Ascending aorta (tissue), 2 donors: ENCODE measurements at regions not wholly inside any gene's neighbourhood (a gene's known extent, or its start where the extent isn't known, plus 50 kb on each side); places are given as distances from the start of the nearest gene placed in this dataset.

ENCODE experiments used
- DNase-seq, 2 donors: peaks; one replicate each; pipeline ENCODE4 v3.0.0-alpha.2; 2019; ENCODE audit warnings: low spot score in 2 of 2
- H3K27ac ChIP-seq, 2 donors: fragments of 200-600 bp; sonication (generic); one replicate each; pipeline ENCODE4 v1.5.1; 2016 to 2017; ENCODE audit warnings: mild to moderate bottlenecking in 1 of 2
- H3K27me3 ChIP-seq: fragments of 200-600 bp; sonication (generic); one replicate; pipeline ENCODE4 v1.5.1; 2017
- H3K36me3 ChIP-seq, 2 donors: fragments of 200-600 bp; sonication (generic); one replicate each; pipeline ENCODE4 v1.5.1; 2016
- H3K4me1 ChIP-seq, 2 donors: fragments of 200-600 bp; sonication (generic); one replicate each; pipeline ENCODE4 v1.5.1; 2016 to 2017; ENCODE audit warnings: mild to moderate bottlenecking in 1 of 2
- H3K4me3 ChIP-seq, 2 donors: fragments of 200-600 bp; sonication (generic); one replicate each; pipeline ENCODE4 v1.5.1; 2016 to 2017; ENCODE audit warnings: mild to moderate bottlenecking in 1 of 2
- H3K9me3 ChIP-seq, 2 donors: fragments of 200-600 bp; sonication (generic); one replicate each; pipeline ENCODE4 v1.5.1; 2016
- intact Hi-C: fragments of 100-400 bp; cut with DNase I; formaldehyde crosslinking; loops from one replicate; pipeline ENCODE4 v1.15.1; 2023
- TF ChIP-seq, protein P1 (sequence below), 3 experiments: fragments of 200-600 bp in 2 of 3; fragments of 450-650 bp in 1 of 3; sonication (generic) in 2 of 3; IDR thresholded peaks; one replicate each; pipeline ENCODE4 v1.5.1; 2016 to 2019; ENCODE audit warnings: antibody characterized with exemption in 3 of 3, mild to moderate bottlenecking in 1 of 3, moderate library complexity in 1 of 3

DNA sequence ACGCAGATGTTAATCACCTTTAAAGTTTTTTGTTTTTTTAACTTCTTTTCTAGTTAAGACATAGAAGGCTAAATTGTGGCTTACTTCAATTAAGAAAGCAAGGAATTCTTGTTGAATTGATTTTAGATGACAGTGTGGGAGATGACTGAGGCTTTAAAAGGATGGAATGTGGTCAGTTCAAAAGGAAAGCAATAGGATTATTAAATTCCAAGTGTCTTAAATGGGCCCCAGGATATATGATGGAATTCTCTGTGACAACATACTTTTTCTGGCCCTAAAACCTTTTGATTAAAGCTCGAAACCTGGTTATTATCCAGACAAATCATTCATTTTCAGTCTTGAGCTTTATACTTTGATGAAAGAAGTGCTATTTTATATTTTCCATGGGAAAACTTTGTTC is 179.0 kb upstream of the TMEFF2 start:
- Histone ChIP-seq H3K27me3 (no peaks in the 10 kb centered on the region), H3K9me3 (no peaks in the 10 kb centered on the region), H3K36me3 (no peaks in the 10 kb centered on the region), H3K4me1 (no peaks in the 10 kb centered on the region), H3K4me3 (no peak overlapping the region), H3K27ac (no peak overlapping the region)
- TF ChIP-seq, protein P1, sequence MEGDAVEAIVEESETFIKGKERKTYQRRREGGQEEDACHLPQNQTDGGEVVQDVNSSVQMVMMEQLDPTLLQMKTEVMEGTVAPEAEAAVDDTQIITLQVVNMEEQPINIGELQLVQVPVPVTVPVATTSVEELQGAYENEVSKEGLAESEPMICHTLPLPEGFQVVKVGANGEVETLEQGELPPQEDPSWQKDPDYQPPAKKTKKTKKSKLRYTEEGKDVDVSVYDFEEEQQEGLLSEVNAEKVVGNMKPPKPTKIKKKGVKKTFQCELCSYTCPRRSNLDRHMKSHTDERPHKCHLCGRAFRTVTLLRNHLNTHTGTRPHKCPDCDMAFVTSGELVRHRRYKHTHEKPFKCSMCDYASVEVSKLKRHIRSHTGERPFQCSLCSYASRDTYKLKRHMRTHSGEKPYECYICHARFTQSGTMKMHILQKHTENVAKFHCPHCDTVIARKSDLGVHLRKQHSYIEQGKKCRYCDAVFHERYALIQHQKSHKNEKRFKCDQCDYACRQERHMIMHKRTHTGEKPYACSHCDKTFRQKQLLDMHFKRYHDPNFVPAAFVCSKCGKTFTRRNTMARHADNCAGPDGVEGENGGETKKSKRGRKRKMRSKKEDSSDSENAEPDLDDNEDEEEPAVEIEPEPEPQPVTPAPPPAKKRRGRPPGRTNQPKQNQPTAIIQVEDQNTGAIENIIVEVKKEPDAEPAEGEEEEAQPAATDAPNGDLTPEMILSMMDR (IDR thresholded peaks at IDR 0.05) = no peak
- intact Hi-C loops = no loop called here
- DNase-seq = no peak

DNA sequence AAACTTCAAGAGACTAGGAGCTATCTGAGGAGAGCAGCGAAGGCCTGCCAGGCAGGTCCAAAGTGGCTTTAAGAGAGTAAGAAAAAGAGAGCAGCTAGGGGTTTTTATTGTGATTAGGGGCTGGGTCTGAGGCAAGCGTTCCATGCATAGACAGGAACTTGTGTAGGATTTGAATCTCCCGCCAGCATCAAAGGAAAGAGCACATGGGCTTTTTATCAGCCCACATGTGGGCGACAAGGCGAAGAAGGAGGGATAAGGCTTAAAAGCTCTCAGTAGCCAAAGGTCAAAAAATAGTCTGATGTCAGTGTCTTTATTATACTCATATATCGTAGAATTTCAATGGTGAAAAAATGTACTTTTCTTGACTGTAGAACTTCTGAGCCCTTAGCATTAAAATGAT is 178.5 kb upstream of the TMEFF2 start:
- no peak for DNase-seq
- TF ChIP-seq, protein P1 (IDR thresholded peaks at IDR 0.05) = no peak
- Histone ChIP-seq H3K9me3 (no peaks in the 10 kb centered on the region), H3K27ac (no peak overlapping the region), H3K36me3 (no peaks in the 10 kb centered on the region), H3K27me3 (no peaks in the 10 kb centered on the region), H3K4me1 (no peaks in the 10 kb centered on the region), H3K4me3 (no peak overlapping the region)
- intact Hi-C loops = no loop called here

DNA sequence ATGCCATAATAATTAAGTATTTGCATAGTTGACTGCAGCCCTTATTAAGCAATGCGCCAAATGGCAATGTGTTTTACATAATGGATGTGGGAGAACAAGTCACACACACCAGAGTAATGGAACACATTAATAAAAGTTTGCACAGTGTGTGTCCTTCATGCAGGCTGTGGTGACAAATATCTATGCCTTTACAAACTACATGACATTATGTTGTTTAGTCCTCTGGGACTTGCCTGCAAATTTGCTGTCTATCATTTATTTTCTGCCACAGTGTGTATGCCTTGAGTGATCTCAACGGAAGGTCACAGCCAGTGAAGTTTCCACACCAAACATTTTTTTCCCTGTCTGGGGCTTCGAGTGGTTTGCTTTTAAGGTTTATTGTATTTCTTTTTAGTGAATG is 175.2 kb upstream of the TMEFF2 start:
- Histone ChIP-seq H3K36me3 (no peaks in the 10 kb centered on the region), H3K27me3 (no peaks in the 10 kb centered on the region), H3K27ac (no peak overlapping the region), H3K4me1 (no peaks in the 10 kb centered on the region), H3K9me3 (no peaks in the 10 kb centered on the region), H3K4me3 (no peak overlapping the region)
- no peak for DNase-seq
- intact Hi-C loops = no loop called here
- TF ChIP-seq, protein P1 (IDR thresholded peaks at IDR 0.05) = no peak

DNA sequence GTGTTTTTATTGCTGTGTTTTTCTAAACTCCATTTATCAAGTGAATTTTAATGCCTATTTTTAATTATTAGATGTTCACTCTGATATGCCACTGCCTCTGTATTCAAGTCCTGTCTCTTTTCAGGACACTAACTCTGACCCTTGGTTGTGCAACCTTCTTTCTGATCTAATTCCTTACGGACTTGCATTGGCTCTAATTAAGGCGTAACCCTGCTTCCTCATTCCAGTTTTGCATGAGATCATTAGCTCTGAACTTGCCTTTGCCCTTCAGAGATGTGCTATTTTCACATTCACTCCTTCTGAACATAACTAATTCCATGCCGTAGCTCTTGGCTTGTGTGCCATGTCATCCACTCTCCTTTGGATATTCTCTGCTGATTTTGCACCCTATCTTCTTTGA is 162.5 kb upstream of the TMEFF2 start:
- intact Hi-C loops = no loop called here
- TF ChIP-seq, protein P1 (IDR thresholded peaks at IDR 0.05) = no peak
- no peaks in the 10 kb centered on the region for H3K4me1 ChIP-seq
- H3K4me3 ChIP-seq = no peak overlapping the region
- no peaks in the 10 kb centered on the region for H3K27me3 ChIP-seq
- no peaks in the 10 kb centered on the region for H3K9me3 ChIP-seq
- H3K27ac ChIP-seq = no peak overlapping the region
- H3K36me3 ChIP-seq = no peaks in the 10 kb centered on the region
- no peak for DNase-seq

DNA sequence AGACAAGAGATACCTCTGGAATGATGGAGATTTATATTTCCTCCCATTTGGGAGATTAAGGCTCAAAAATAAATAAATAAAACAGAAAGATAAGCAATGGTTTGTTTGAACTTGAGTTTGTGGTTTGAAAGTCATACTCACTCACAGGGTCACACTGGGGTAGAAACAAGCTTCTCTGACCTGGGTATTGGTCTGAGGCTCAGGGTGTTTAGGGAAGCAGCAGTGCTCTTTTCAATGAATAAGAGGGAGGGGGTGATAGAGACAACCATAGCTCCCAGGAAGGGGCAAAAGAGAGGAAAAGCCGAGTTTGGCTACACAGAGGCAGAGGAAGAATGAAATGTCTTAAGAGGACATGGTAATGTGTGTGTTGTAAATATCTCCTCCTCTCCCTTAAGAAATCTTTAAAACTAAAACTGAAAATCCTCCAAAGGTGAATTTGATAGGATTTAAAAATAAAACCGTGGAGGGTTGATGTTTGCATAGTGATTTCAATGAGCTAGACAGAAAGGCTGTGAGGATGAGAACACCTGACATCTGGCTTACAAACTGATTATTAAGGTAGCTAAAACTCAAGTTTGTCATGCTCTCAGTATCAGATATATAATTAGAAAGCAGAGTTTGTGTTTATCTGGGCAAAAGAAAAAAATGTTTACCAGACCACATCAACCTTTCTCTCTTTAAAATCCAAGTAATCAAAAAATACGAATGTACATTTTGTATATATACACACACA is 159.9 kb upstream of the TMEFF2 start:
- no peak overlapping the region for H3K27ac ChIP-seq
- TF ChIP-seq, protein P1 (IDR thresholded peaks at IDR 0.05) = no peak
- H3K4me1 ChIP-seq = no peaks in the 10 kb centered on the region
- DNase-seq = no peak
- H3K27me3 ChIP-seq = no peaks in the 10 kb centered on the region
- H3K36me3 ChIP-seq = no peaks in the 10 kb centered on the region
- no peaks in the 10 kb centered on the region for H3K9me3 ChIP-seq
- intact Hi-C loops = no loop called here
- H3K4me3 ChIP-seq = no peak overlapping the region

DNA sequence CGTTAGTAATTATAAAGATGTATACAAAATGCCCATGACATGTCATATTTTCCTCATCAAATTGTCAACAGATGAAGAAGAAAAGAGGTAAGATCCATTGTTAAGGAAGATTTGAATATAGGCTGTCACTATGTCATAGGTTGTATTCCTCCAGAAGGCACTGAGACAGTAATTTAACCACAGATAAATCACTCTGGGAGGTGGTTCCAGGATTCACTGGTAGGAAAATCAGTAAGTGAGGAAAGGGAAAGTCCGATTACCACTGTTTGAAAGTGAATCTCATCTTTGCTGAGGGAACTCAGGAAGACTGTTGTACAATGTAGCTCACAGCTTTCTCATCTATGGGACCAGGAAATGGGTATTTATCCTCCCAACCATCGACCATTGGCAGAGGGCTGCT is 152.8 kb upstream of the TMEFF2 start:
- no peaks in the 10 kb centered on the region for H3K27me3 ChIP-seq
- H3K27ac ChIP-seq = no peak overlapping the region
- H3K4me1 ChIP-seq = no peaks in the 10 kb centered on the region
- no peak overlapping the region for H3K4me3 ChIP-seq
- no peaks in the 10 kb centered on the region for H3K36me3 ChIP-seq
- DNase-seq = no peak
- TF ChIP-seq, protein P1 (IDR thresholded peaks at IDR 0.05) = no peak
- H3K9me3 ChIP-seq = no peaks in the 10 kb centered on the region
- intact Hi-C loops = no loop called here
